IMR-90 (cell line): ENCODE measurements at regions not wholly inside any gene's neighbourhood (a gene's known extent, or its start where the extent isn't known, plus 50 kb on each side); places are given as distances from the start of the nearest gene placed in this dataset.

ENCODE experiments used
- ATAC-seq: fragments of 200-7000 bp; cut with Tn5 transposase; 2 replicates; pipeline ENCODE4 v1.9.1; 2020; ENCODE audit warnings: low read depth, mild to moderate bottlenecking, moderate library complexity
- BruUV-seq: library from RNA; stranded (reverse); fragments of 400-500 nt; replicated peaks from 2 replicates; lab custom pipeline; 2021; lab: Mats Ljungman, UMichigan
- CTCF ChIA-PET: fragments of 300-600 bp; formaldehyde crosslinking; extraction: SDS; loops from one replicate; lab custom pipeline; 2021; ENCODE audit warnings: antibody characterized with exemption; lab: Yijun Ruan, JAX
- POLR2A ChIA-PET: fragments of 300-600 bp; sonication (Branson Sonifier 250); formaldehyde crosslinking; loops from one replicate; lab custom pipeline; 2022; ENCODE audit warnings: antibody characterized with exemption; ENCODE audit not compliant: unreplicated experiment; lab: Charles Lee
- DNase-seq: peaks from one replicate; pipeline ENCODE4 v3.0.0; 2013
- H2AFZ ChIP-seq: replicated peaks from 2 replicates; pipeline ENCODE3; 2013; ENCODE audit warnings: low read length, mild to moderate bottlenecking; ENCODE audit not compliant: poor library complexity
- H2AK5ac ChIP-seq: 2 replicates; pipeline ENCODE4 v1.6.1; 2013; ENCODE audit warnings: low read depth, low read length, inconsistent platforms
- H2AK9ac ChIP-seq: replicated peaks from 2 replicates; pipeline ENCODE3; 2013; ENCODE audit warnings: mild to moderate bottlenecking, low read depth, low read length, moderate library complexity; ENCODE audit not compliant: poor library complexity
- H2BK120ac ChIP-seq: 2 replicates; pipeline ENCODE4 v1.6.1; 2013; ENCODE audit warnings: low read depth, low read length, inconsistent platforms
- H2BK15ac ChIP-seq: 3 replicates; pipeline ENCODE4 v1.6.1; 2013; ENCODE audit warnings: low read depth, low read length, inconsistent platforms
- H2BK20ac ChIP-seq: 2 replicates; pipeline ENCODE4 v1.6.1; 2013; ENCODE audit warnings: low read depth, mild to moderate bottlenecking, inconsistent platforms, low read length, moderate library complexity
- H2BK5ac ChIP-seq: 2 replicates; pipeline ENCODE4 v1.6.1; 2013; ENCODE audit warnings: mild to moderate bottlenecking, low read depth, low read length, inconsistent platforms; ENCODE audit not compliant: poor library complexity, severe bottlenecking
- H3K14ac ChIP-seq: replicated peaks from 2 replicates; pipeline ENCODE4 v1.6.1; 2013; ENCODE audit warnings: low read depth, low read length, inconsistent platforms
- H3K18ac ChIP-seq: 2 replicates; pipeline ENCODE4 v1.6.1; 2013; ENCODE audit warnings: low read depth, low read length, control low read depth
- H3K23ac ChIP-seq: 2 replicates; pipeline ENCODE4 v1.6.1; 2013; ENCODE audit warnings: low read depth, low read length, inconsistent platforms
- H3K27ac ChIP-seq: 2 replicates; pipeline ENCODE4 v1.5.1; 2013; ENCODE audit warnings: mild to moderate bottlenecking, control low read depth, low read length; ENCODE audit not compliant: insufficient read depth
- H3K27me3 ChIP-seq: 2 replicates; pipeline ENCODE4 v1.6.1; 2013; ENCODE audit warnings: low read length; ENCODE audit not compliant: control insufficient read depth, insufficient read depth
- H3K36me3 ChIP-seq: 2 replicates; pipeline ENCODE4 v1.6.1; 2013; ENCODE audit warnings: low read length, mixed read lengths; ENCODE audit not compliant: control insufficient read depth, insufficient read depth
- H3K4ac ChIP-seq: 2 replicates; pipeline ENCODE4 v1.6.1; 2013; ENCODE audit warnings: low read depth, low read length, inconsistent platforms
- H3K4me1 ChIP-seq: 2 replicates; pipeline ENCODE4 v1.6.1; 2013; ENCODE audit warnings: low read length, mixed read lengths; ENCODE audit not compliant: control insufficient read depth, insufficient read depth
- H3K4me2 ChIP-seq: 2 replicates; pipeline ENCODE4 v1.6.1; 2013; ENCODE audit warnings: low read depth, mild to moderate bottlenecking, control low read depth, low read length, moderate library complexity
- H3K4me3 ChIP-seq: 2 replicates; pipeline ENCODE4 v1.5.1; 2013; ENCODE audit warnings: low read depth, mild to moderate bottlenecking, control low read depth, low read length, moderate library complexity; ENCODE audit not compliant: insufficient read depth
- H3K56ac ChIP-seq: 2 replicates; pipeline ENCODE4 v1.6.1; 2013; ENCODE audit warnings: low read length, inconsistent platforms; ENCODE audit not compliant: insufficient read depth; ENCODE audit errors: extremely low read depth
- H3K79me1 ChIP-seq, 2 experiments: 2 replicates each; pipeline ENCODE4 v1.6.1; 2013; ENCODE audit warnings: low read length in 2 of 2, inconsistent platforms in 1 of 2, low read depth in 1 of 2
- H3K9ac ChIP-seq: 2 replicates; pipeline ENCODE4 v1.6.1; 2013; ENCODE audit warnings: low read depth, low read length, control low read depth
- H3K9me1 ChIP-seq: 2 replicates; pipeline ENCODE4 v1.6.1; 2013; ENCODE audit warnings: low read length, inconsistent platforms; ENCODE audit not compliant: insufficient read depth
- H3K9me3 ChIP-seq: 2 replicates; pipeline ENCODE4 v1.6.1; 2013; ENCODE audit warnings: low read length; ENCODE audit not compliant: control insufficient read depth, insufficient read depth
- H4K20me1 ChIP-seq: 2 replicates; pipeline ENCODE4 v1.6.1; 2013; ENCODE audit warnings: low read length, inconsistent platforms; ENCODE audit not compliant: insufficient read depth
- H4K5ac ChIP-seq: 2 replicates; pipeline ENCODE4 v1.6.1; 2013; ENCODE audit warnings: mild to moderate bottlenecking, low read depth, low read length, control low read depth
- H4K8ac ChIP-seq, 2 experiments: 2 replicates each; pipeline ENCODE4 v1.6.1; 2013; ENCODE audit warnings: low read depth in 2 of 2, low read length in 2 of 2, control low read depth in 1 of 2, inconsistent platforms in 1 of 2
- H4K91ac ChIP-seq: 2 replicates; pipeline ENCODE4 v1.6.1; 2013; ENCODE audit warnings: low read depth, low read length, inconsistent platforms; ENCODE audit not compliant: insufficient read depth
- FOS ChIP-seq: fragments of 150-350 bp; IDR thresholded peaks from 2 replicates; pipeline ENCODE4 v1.6.1; 2016; ENCODE audit warnings: low read depth, low read length
- MAFK ChIP-seq: IDR thresholded peaks from 2 replicates; pipeline ENCODE4 v1.6.1; 2012; ENCODE audit warnings: low read depth, low read length, improper control_type of control experiment
- NFE2L2 ChIP-seq: fragments of 150-350 bp; IDR thresholded peaks from 2 replicates; pipeline ENCODE4 v1.6.1; 2016; ENCODE audit warnings: low read depth, mild to moderate bottlenecking, low read length
- RAD21 ChIP-seq: IDR thresholded peaks from 2 replicates; pipeline ENCODE4 v1.6.1; 2012; ENCODE audit warnings: low read length, improper control_type of control experiment
- RCOR1 ChIP-seq: IDR thresholded peaks from 2 replicates; pipeline ENCODE4 v1.6.1; 2012; ENCODE audit warnings: mild to moderate bottlenecking, low read length, improper control_type of control experiment; ENCODE audit not compliant: insufficient replicate concordance
- RFX5 ChIP-seq: IDR thresholded peaks from 2 replicates; pipeline ENCODE4 v1.8.0; 2012; ENCODE audit warnings: low read depth, mild to moderate bottlenecking, low read length, moderate library complexity
- WGBS, 2 experiments: methylation state at CpG; one replicate each; pipeline versions ENCODE4 v1.1.5 to v1.1.7; 2013; ENCODE audit warnings: missing lambda C conversion rate in 2 of 2; ENCODE audit not compliant: insufficient read length in 1 of 2; ENCODE audit errors: extremely low coverage in 2 of 2; 5-methylcytosine and 5-hydroxymethylcytosine counted together
- dilution Hi-C: fragments of 300-500 bp; cut with HindIII; formaldehyde crosslinking; loops from one replicate; pipeline ENCODE4 v1.14.3; 2018; ENCODE audit warnings: low sequenced_read_pairs; ENCODE audit not compliant: unreplicated experiment
- in situ Hi-C: fragments of 300-500 bp; cut with MboI; formaldehyde crosslinking; loops from 3 replicates; pipeline ENCODE4 v1.14.3; 2019; ENCODE audit warnings: low sequenced_read_pairs, inconsistent platforms, mixed read lengths
- intact Hi-C: fragments of 100-400 bp; cut with micrococcal nuclease; formaldehyde crosslinking; loops from 2 replicates; pipeline ENCODE4 v1.10.0; 2022
- TF ChIP-seq, protein P1 (sequence below): fragments of 150-350 bp; IDR thresholded peaks from 2 replicates; pipeline ENCODE4 v1.6.1; 2017; ENCODE audit warnings: mild to moderate bottlenecking, antibody characterized with exemption, low read length, low read depth

DNA sequence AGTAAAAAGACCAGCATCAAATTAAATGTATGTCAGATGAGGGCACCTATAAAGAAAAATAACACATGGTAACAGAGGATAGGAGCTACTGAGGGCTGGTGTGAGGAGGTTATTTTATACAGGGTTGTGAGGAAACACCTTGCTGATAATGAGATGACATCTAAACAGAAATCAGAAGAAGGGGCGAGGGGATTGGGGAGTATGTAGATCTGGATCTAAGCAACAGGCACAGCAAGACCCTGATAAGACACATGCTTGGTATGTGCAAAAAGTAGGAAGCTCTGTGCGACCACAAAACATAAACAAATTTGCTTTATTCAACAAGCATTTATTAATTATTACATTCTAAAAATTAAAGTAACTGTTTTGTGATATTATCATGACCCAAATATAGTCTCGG, 295.4 kb downstream of the ZEB2 start:
- TF ChIP-seq NFE2L2 (no peak), RAD21 (no peak), MAFK (no peak), RCOR1 (no peak), RFX5 (no peak), FOS (no peak)
- TF ChIP-seq, protein P1, sequence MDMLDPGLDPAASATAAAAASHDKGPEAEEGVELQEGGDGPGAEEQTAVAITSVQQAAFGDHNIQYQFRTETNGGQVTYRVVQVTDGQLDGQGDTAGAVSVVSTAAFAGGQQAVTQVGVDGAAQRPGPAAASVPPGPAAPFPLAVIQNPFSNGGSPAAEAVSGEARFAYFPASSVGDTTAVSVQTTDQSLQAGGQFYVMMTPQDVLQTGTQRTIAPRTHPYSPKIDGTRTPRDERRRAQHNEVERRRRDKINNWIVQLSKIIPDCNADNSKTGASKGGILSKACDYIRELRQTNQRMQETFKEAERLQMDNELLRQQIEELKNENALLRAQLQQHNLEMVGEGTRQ, result no peak
- Histone ChIP-seq H3K4me1 (no peaks in the 10 kb centered on the region; the same call in 1 of the 2 replicates), H3K9ac (no peak overlapping the region), H3K4me3 (no peak overlapping the region), H3K23ac (no peak overlapping the region), H2AK5ac (no peak overlapping the region), H2AFZ (no peak overlapping the region), H2AK9ac (no peak overlapping the region), H3K27me3 (no peaks in the 10 kb centered on the region), H3K9me3 (no peaks in the 10 kb centered on the region), H4K20me1 (no peaks in the 10 kb centered on the region), H3K79me1 (no peaks in the 10 kb centered on the region), H3K56ac (no peak overlapping the region), H3K9me1 (no peaks in the 10 kb centered on the region), H3K14ac (no peak overlapping the region), H3K4ac (no peak overlapping the region), H3K4me2 (no peak overlapping the region), H3K27ac (no peak overlapping the region), H4K8ac (no peak overlapping the region), H3K36me3 (no peaks in the 10 kb centered on the region), H4K5ac (no peak overlapping the region), H3K18ac (no peak overlapping the region), H2BK5ac (no peak overlapping the region), H2BK15ac (no peak overlapping the region), H2BK20ac (no peak overlapping the region), H4K91ac (no peak overlapping the region), H2BK120ac (no peak overlapping the region)
- intact Hi-C loops, result no loop called here
- dilution Hi-C loops, result no loop called here
- in situ Hi-C loops, result no loop called here
- no peak for DNase-seq
- ATAC-seq, result no peak
- no TSS peak for BruUV-seq
- no CpG with 5 or more reads among the region's 3 CpGs for WGBS, 2 experiments
- ChIA-PET CTCF (no interaction called here), POLR2A (no interaction called here)
